Trophoblast cell (in vitro differentiated cells and primary cell): ENCODE measurements at regions not wholly inside any gene's neighbourhood (a gene's known extent, or its start where the extent isn't known, plus 50 kb on each side); places are given as distances from the start of the nearest gene placed in this dataset.

ENCODE experiments used
- DNase-seq, 2 donors: peaks; one replicate each; pipeline ENCODE4 v3.0.0-alpha.2; 2016
- H2AFZ ChIP-seq: 2 replicates; pipeline ENCODE4 v1.6.1; 2013; ENCODE audit warnings: low read length, moderate library complexity, mild to moderate bottlenecking; ENCODE audit not compliant: insufficient read depth, poor library complexity
- H2AK5ac ChIP-seq: 2 replicates; pipeline ENCODE4 v1.6.1; 2013; ENCODE audit warnings: mild to moderate bottlenecking, low read length
- H2BK120ac ChIP-seq: 2 replicates; pipeline ENCODE4 v1.6.1; 2013; ENCODE audit warnings: low read length, mild to moderate bottlenecking, moderate library complexity; ENCODE audit not compliant: insufficient read depth, poor library complexity
- H2BK12ac ChIP-seq: 2 replicates; pipeline ENCODE4 v1.6.1; 2013; ENCODE audit warnings: mild to moderate bottlenecking, low read length, moderate library complexity
- H2BK5ac ChIP-seq: 2 replicates; pipeline ENCODE4 v1.6.1; 2013; ENCODE audit warnings: low read length, low read depth, moderate library complexity, mild to moderate bottlenecking; ENCODE audit not compliant: poor library complexity
- H3K14ac ChIP-seq: 2 replicates; pipeline ENCODE4 v1.6.1; 2013; ENCODE audit warnings: mild to moderate bottlenecking, low read length
- H3K18ac ChIP-seq: 2 replicates; pipeline ENCODE4 v1.6.1; 2013; ENCODE audit warnings: mild to moderate bottlenecking, low read length
- H3K23ac ChIP-seq: 2 replicates; pipeline ENCODE4 v1.6.1; 2013; ENCODE audit warnings: low read length
- H3K27ac ChIP-seq: 2 replicates; pipeline ENCODE4 v1.5.1; 2013; ENCODE audit warnings: low read depth, mild to moderate bottlenecking, inconsistent platforms, low read length, moderate library complexity
- H3K27me3 ChIP-seq: 2 replicates; pipeline ENCODE4 v1.6.1; 2013; ENCODE audit warnings: inconsistent platforms, mild to moderate bottlenecking, low read length, moderate library complexity; ENCODE audit not compliant: insufficient read depth
- H3K36me3 ChIP-seq, 2 experiments: 1 replicate in 1 of 2; 2 replicates in 1 of 2; pipeline ENCODE4 v1.6.1; 2013; ENCODE audit warnings: low read length in 2 of 2, mild to moderate bottlenecking in 2 of 2, moderate library complexity in 1 of 2; ENCODE audit not compliant: insufficient read depth in 2 of 2, control insufficient read depth in 1 of 2
- H3K4ac ChIP-seq: 2 replicates; pipeline ENCODE4 v1.6.1; 2013; ENCODE audit warnings: low read depth, mild to moderate bottlenecking, low read length, moderate library complexity
- H3K4me1 ChIP-seq, 2 experiments: 1 replicate in 1 of 2; 2 replicates in 1 of 2; pipeline ENCODE4 v1.6.1; 2013; ENCODE audit warnings: low read length in 2 of 2, mild to moderate bottlenecking in 2 of 2, moderate library complexity in 1 of 2; ENCODE audit not compliant: insufficient read depth in 2 of 2, control insufficient read depth in 1 of 2
- H3K4me2 ChIP-seq: 2 replicates; pipeline ENCODE4 v1.6.1; 2013; ENCODE audit warnings: inconsistent platforms, mild to moderate bottlenecking, low read length, moderate library complexity
- H3K4me3 ChIP-seq: 2 replicates; pipeline ENCODE4 v1.5.1; 2013; ENCODE audit warnings: mild to moderate bottlenecking, low read depth, low read length, inconsistent platforms
- H3K79me1 ChIP-seq: one replicate; pipeline ENCODE4 v1.6.1; 2013; ENCODE audit warnings: low read length
- H3K79me2 ChIP-seq: 2 replicates; pipeline ENCODE4 v1.6.1; 2013; ENCODE audit warnings: low read length, mild to moderate bottlenecking; ENCODE audit not compliant: control insufficient read depth, insufficient read depth, poor library complexity
- H3K9ac ChIP-seq: 2 replicates; pipeline ENCODE4 v1.6.1; 2013; ENCODE audit warnings: mild to moderate bottlenecking, low read length
- H3K9me3 ChIP-seq: 2 replicates; pipeline ENCODE4 v1.6.1; 2013; ENCODE audit warnings: low read depth, mild to moderate bottlenecking, control low read depth, inconsistent platforms, low read length; ENCODE audit not compliant: insufficient read depth
- H4K12ac ChIP-seq: 2 replicates; pipeline ENCODE4 v1.6.1; 2013; ENCODE audit warnings: low read depth, mild to moderate bottlenecking, low read length, moderate library complexity
- H4K8ac ChIP-seq: 2 replicates; pipeline ENCODE4 v1.6.1; 2013; ENCODE audit warnings: low read depth, mild to moderate bottlenecking, low read length, moderate library complexity
- H4K91ac ChIP-seq: one replicate; pipeline ENCODE4 v1.6.1; 2013; ENCODE audit warnings: low read depth, mild to moderate bottlenecking, low read length, moderate library complexity
- WGBS: extraction: QIAGEN DNeasy Blood & Tissue Kit; methylation state at CpG from one replicate; pipeline ENCODE4 v1.1.7; 2013; ENCODE audit warnings: missing lambda C conversion rate; ENCODE audit not compliant: insufficient read length, insufficient coverage; ENCODE audit errors: extremely low coverage; 5-methylcytosine and 5-hydroxymethylcytosine counted together

- Histone ChIP-seq H3K27me3 (no peaks in the 10 kb centered on the region), H2AK5ac (peak overlapping the region; percentile 12), H3K23ac (no peak overlapping the region), H3K4me1 (peaks cover 8 to 9% of the 10 kb centered on the region in 2 experiments), H3K18ac (no peak overlapping the region), H4K8ac (no peak overlapping the region), H2AFZ (peak overlapping the region; percentile 17), H3K9ac (no peak overlapping the region), H3K79me2 (peaks cover 3% of the 10 kb centered on the region), H2BK120ac (no peak overlapping the region), H2BK5ac (no peak overlapping the region), H4K91ac (no peak overlapping the region), H3K4me2 (no peak overlapping the region), H3K4ac (no peak overlapping the region), H3K14ac (no peak overlapping the region), H3K79me1 (peaks cover 6% of the 10 kb centered on the region), H3K9me3 (peaks cover 7% of the 10 kb centered on the region), H3K4me3 (no peak overlapping the region), H4K12ac (no peak overlapping the region), H3K36me3 (peaks cover 0 to 1% of the 10 kb centered on the region in 2 experiments), H3K27ac (no peak overlapping the region), H2BK12ac (no peak overlapping the region)
- no CpG with 5 or more reads among the region's 9 CpGs for WGBS
- no peak for DNase-seq
Observed at GRCh38 chr2:20104900-20105545, 53.6 kb upstream of the LAPTM4A start.

GRCh38 chr2:20103530-20103929, 52.1 kb upstream of the LAPTM4A start:
- no CpG with 5 or more reads among the region's 2 CpGs for WGBS

More at GRCh38 chr2:20103530-20103929, 52.1 kb upstream of the LAPTM4A start:
- no peak overlapping the region for H4K91ac ChIP-seq
- H3K79me2 ChIP-seq = peaks cover 3% of the 10 kb centered on the region
- no peak overlapping the region for H3K27ac ChIP-seq
- H2BK12ac ChIP-seq = no peak overlapping the region
- no peak overlapping the region for H4K12ac ChIP-seq
- H3K4me1 ChIP-seq = peaks cover 8 to 13% of the 10 kb centered on the region in 2 experiments
- peaks cover 0 to 1% of the 10 kb centered on the region in 2 experiments for H3K36me3 ChIP-seq
- H3K4me3 ChIP-seq = no peak overlapping the region
- no peak overlapping the region for H3K4ac ChIP-seq
- no peak overlapping the region for H4K8ac ChIP-seq
- H3K23ac ChIP-seq = no peak overlapping the region
- H3K18ac ChIP-seq = no peak overlapping the region
- H2AK5ac ChIP-seq = no peak overlapping the region
- H3K9ac ChIP-seq = no peak overlapping the region
- H3K4me2 ChIP-seq = no peak overlapping the region
- H3K27me3 ChIP-seq = no peaks in the 10 kb centered on the region
- no peak overlapping the region for H3K14ac ChIP-seq
- H3K9me3 ChIP-seq = peaks cover 7% of the 10 kb centered on the region
- H2BK120ac ChIP-seq = no peak overlapping the region
- H3K79me1 ChIP-seq = peaks cover 6% of the 10 kb centered on the region
- H2BK5ac ChIP-seq = no peak overlapping the region
- DNase-seq = peak in 1 of 2 donors; percentile 69
- no peak overlapping the region for H2AFZ ChIP-seq
